ENCODE measurements at regions not wholly inside any gene's neighbourhood (a gene's known extent, or its start where the extent isn't known, plus 50 kb on each side); places are given as distances from the start of the nearest gene placed in this dataset.

DNA sequence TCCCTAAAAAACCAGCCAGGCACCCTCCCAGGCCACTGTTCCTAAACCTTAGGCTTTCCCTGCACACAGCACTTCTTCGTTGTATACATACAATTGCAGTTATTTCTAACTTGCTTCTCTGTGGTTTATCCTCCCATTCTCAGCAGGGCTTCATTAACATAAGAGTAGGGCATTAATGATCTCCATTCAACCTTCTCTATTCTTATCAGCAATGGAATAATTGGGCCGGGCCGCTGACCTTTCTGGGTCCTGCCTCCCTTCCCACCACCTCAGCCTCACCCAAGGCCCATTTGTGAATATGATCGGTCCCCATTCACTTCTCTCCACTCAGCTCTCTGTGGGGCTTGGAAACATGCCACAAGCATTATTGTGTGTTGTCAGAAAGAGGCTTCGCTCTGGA is 184.2 kb downstream of the SUCLA2 start:
- FAIRE-seq, result no peak
- no peaks in the 10 kb centered on the region for H3K4me1 ChIP-seq (ENCODE audit: insufficient read depth, low read length)
- no peaks in the 10 kb centered on the region for H3K36me3 ChIP-seq (replicated peaks in 1 of 2; ENCODE audit: control insufficient read depth in 1 of 2, insufficient read depth in 2 of 2, low read length in 2 of 2)
- H2AFZ ChIP-seq (ENCODE audit: low read length), result no peak overlapping the region
- 70% methylated on average over 5 of the region's 5 CpGs for WGBS (ENCODE audit: low lambda C conversion rate)
- H3K27me3 ChIP-seq (ENCODE audit: control insufficient read depth in 1 of 2, insufficient read depth in 2 of 2, low read length in 2 of 2), result no peaks in the 10 kb centered on the region
- ChIA-PET CTCF (ENCODE audit: low intra/inter-chr PET ratio, low total read pairs) (no interaction called here), POLR2A (no interaction called here)
- BruUV-seq (replicated peaks), result no TSS peak
- TF ChIP-seq ZNF589 (CRISPR knock-in tag; conservative IDR thresholded peaks at IDR 0.05), result no peak
- no peak for TF ChIP-seq ZBTB49 (CRISPR knock-in tag; IDR thresholded peaks at IDR 0.05; ENCODE audit: borderline replicate concordance)
- TF ChIP-seq U2AF1 (optimal IDR thresholded peaks at IDR 0.05; ENCODE audit: low read depth, low read length), result no peak
- no peak for TF ChIP-seq SCMH1 (CRISPR knock-in tag; IDR thresholded peaks at IDR 0.05; ENCODE audit: borderline replicate concordance)
- no peaks in the 10 kb centered on the region for H3K79me2 ChIP-seq (ENCODE audit: insufficient read depth, low read length)
- H3K9me3 ChIP-seq (ENCODE audit: low read length), result no peaks in the 10 kb centered on the region
- H3K9ac ChIP-seq (ENCODE audit: insufficient read depth, low read depth, low read length), result no peak overlapping the region
- ATAC-seq, result no peak
- in situ Hi-C loops (cut with HindIII; ENCODE audit: extremely low pct_ligation_motif_present, low pct_unique_long_range_greater_than_20kb), result no loop called here
- H4K20me1 ChIP-seq (ENCODE audit: insufficient read depth, low read length), result no peaks in the 10 kb centered on the region
- H3K27ac ChIP-seq (ENCODE audit: extremely low read length, insufficient read depth, low read length), result no peak overlapping the region
- no peak for DNase-seq (ENCODE audit: low spot score)
- intact Hi-C loops (cut with micrococcal nuclease; ENCODE audit: unreplicated experiment), result no loop called here
- H3K4me2 ChIP-seq (ENCODE audit: low read depth, low read length), result no peak overlapping the region
- H3K4me3 ChIP-seq (replicated peaks in 1 of 3; ENCODE audit: insufficient read depth in 1 of 3, low read depth in 2 of 3, low read length in 3 of 3), result no peak overlapping the region

- Histone ChIP-seq H3K27me3 (ENCODE audit: control insufficient read depth in 1 of 2, insufficient read depth in 2 of 2, low read length in 2 of 2) (no peaks in the 10 kb centered on the region), H3K4me2 (ENCODE audit: low read depth, low read length) (no peak overlapping the region), H3K79me2 (ENCODE audit: insufficient read depth, low read length) (no peaks in the 10 kb centered on the region), H3K36me3 (replicated peaks in 1 of 2; ENCODE audit: control insufficient read depth in 1 of 2, insufficient read depth in 2 of 2, low read length in 2 of 2) (no peaks in the 10 kb centered on the region), H3K4me3 (replicated peaks in 1 of 3; ENCODE audit: insufficient read depth in 1 of 3, low read depth in 2 of 3, low read length in 3 of 3) (no peak overlapping the region), H3K9me3 (ENCODE audit: low read length) (no peaks in the 10 kb centered on the region), H3K27ac (ENCODE audit: extremely low read length, insufficient read depth, low read length) (no peak overlapping the region), H4K20me1 (ENCODE audit: insufficient read depth, low read length) (no peaks in the 10 kb centered on the region), H3K9ac (ENCODE audit: insufficient read depth, low read depth, low read length) (no peak overlapping the region), H3K4me1 (ENCODE audit: insufficient read depth, low read length) (no peaks in the 10 kb centered on the region), H2AFZ (ENCODE audit: low read length) (no peak overlapping the region)
- 84% methylated on average over 1 of the region's 1 CpG for WGBS (ENCODE audit: low lambda C conversion rate)
- FAIRE-seq (no peak), DNase-seq (ENCODE audit: low spot score) (no peak), ATAC-seq (no peak)
- no TSS peak for BruUV-seq (replicated peaks)
- in situ Hi-C loops (cut with HindIII; ENCODE audit: extremely low pct_ligation_motif_present, low pct_unique_long_range_greater_than_20kb) (no loop called here), intact Hi-C loops (cut with micrococcal nuclease; ENCODE audit: unreplicated experiment) (no loop called here)
- ChIA-PET CTCF (ENCODE audit: low intra/inter-chr PET ratio, low total read pairs) (no interaction called here), POLR2A (no interaction called here)
- TF ChIP-seq, protein P1, sequence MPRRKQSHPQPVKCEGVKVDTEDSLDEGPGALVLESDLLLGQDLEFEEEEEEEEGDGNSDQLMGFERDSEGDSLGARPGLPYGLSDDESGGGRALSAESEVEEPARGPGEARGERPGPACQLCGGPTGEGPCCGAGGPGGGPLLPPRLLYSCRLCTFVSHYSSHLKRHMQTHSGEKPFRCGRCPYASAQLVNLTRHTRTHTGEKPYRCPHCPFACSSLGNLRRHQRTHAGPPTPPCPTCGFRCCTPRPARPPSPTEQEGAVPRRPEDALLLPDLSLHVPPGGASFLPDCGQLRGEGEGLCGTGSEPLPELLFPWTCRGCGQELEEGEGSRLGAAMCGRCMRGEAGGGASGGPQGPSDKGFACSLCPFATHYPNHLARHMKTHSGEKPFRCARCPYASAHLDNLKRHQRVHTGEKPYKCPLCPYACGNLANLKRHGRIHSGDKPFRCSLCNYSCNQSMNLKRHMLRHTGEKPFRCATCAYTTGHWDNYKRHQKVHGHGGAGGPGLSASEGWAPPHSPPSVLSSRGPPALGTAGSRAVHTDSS (CRISPR knock-in tag; conservative IDR thresholded peaks at IDR 0.05), result no peak
- no peak for TF ChIP-seq ZBTB7B (CRISPR knock-in tag; IDR thresholded peaks at IDR 0.05)
- TF ChIP-seq ZNF879 (CRISPR knock-in tag; IDR thresholded peaks at IDR 0.05), result no peak
- TF ChIP-seq HMG20B (CRISPR knock-in tag; conservative IDR thresholded peaks at IDR 0.05), result no peak
- TF ChIP-seq PRMT3 (CRISPR knock-in tag; IDR thresholded peaks at IDR 0.05; ENCODE audit: borderline replicate concordance, low read depth), result no peak
- TF ChIP-seq CSRNP1 (CRISPR knock-in tag; IDR thresholded peaks at IDR 0.05), result no peak
- no peak for TF ChIP-seq NFIC (IDR thresholded peaks at IDR 0.05; ENCODE audit: low read length)
- no peak for TF ChIP-seq MTA1 (CRISPR knock-in tag; IDR thresholded peaks at IDR 0.05; ENCODE audit: borderline replicate concordance)
- TF ChIP-seq HDAC6 (IDR thresholded peaks at IDR 0.05; ENCODE audit: low read depth, low read length), result no peak
- TF ChIP-seq ZNF670 (CRISPR knock-in tag; IDR thresholded peaks at IDR 0.05; ENCODE audit: borderline replicate concordance), result no peak
Measured at GRCh38 chr13:47813718-47814117, 187.4 kb downstream of the SUCLA2 start.

Measured in HepG2 (cell line).